CD4-positive, alpha-beta T cell treated with Interferon alpha-2 for 1 hour (primary cell): ENCODE measurements at regions not wholly inside any gene's neighbourhood (a gene's known extent, or its start where the extent isn't known, plus 50 kb on each side); places are given as distances from the start of the nearest gene placed in this dataset.

Experiments used
- DNase-seq, 2 donors: peaks; one replicate each; pipeline ENCODE4 v3.0.0-alpha.2; 2020 to 2022

DNA sequence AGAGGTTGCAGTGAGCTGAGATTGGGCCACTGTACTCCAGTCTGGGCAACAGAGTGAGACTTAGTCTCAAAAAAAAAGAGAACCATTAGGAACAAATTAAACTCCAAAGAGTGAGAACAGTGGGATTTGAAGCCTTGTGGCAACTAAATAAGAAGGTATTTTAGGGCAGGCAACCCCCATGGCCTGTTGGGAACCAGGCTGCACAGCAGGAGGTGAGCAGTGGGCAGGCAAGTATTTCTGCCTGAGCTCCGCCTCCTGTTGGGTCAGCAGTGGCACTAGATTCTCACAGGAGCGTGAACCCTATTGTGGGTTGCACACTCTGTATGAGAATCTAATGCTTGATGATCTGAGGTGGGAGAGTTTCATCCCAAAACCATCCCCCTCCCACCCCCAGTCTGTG is 57.6 kb upstream of the MED9 start:
- no peak for DNase-seq

- DNase-seq = no peak
Measured at GRCh38 chr17:17419631-17420030, 57.2 kb upstream of the MED9 start.

GRCh38 chr17:17420082-17420481 is 56.7 kb upstream of the MED9 start:
- DNase-seq = no peak

DNA sequence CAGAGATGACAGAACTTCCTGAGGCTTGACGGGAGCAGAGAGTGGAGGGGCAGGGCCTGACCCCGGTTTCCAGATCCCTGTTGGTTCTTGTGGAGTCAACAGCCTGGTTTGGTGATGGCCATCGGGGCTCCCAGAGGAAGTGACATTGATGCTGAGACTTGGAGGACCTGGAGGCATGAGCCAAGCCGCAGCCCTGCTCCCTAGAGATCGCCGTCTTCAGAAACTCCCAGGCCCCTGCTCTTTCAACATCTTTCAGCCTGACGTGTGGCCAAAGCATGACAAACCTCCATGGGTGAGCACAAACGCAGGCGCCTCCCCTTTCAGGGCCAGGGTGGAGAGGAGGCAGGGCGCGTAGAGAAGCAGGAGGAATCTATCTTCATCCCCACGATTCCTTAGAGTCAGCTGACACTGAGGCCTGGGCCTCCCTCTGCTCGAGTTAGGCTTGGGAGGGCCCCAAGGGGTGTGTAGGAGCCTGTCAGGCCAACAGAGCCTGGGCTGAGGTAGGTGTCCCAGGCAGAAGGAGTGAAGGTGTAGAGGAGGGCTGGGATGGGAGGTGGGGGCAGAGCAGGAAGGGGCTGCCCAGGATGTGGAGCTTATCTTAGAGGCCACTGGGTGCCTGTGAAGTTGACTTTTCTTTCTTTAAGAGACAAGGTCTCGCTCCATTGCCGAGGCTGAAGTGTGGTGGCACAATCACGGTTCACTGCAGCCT is 56.1 kb upstream of the MED9 start:
- DNase-seq = no peak

DNA sequence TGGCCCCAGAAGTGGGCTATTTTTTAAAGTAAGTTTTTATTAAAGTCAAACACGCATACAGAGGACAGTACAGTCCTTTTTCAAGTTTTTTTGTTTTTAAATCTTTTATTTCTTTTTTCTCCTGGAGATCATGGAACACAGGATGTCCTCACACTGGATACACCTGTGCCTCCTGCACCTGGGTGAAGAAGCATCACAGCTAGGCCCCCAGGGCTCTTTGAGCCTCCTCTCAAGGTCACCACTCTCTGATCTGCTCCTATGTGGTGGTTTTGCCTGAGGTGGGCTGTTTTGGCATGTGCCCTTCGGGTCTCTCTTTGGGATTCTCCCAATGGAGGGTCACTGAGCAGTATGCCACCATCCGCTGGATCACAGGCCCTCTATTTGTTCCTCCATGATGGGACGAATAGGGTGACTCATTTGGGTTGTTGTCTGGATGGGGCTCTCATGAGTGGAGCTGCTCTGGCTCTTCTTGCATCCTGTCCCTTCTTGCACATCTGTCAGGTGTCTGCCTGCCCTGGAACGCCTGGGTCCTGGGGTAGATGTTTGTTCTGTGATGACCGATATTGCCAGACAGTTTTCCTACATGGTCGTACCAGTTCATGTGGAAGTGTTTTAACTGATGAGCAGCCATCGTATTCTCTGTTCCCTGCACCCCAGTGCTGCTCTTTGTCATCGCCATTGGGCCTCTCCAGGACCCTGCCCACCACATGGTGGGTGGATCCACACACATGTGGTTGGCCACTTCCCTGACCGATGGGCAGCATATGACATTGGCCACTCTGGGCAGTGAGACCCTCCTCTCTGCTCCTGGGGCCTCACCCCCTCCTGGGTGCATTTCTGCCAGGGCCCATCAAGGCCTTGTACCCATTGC is 55.2 kb upstream of the MED9 start:
- DNase-seq = no peak

GRCh38 chr17:17422217-17422610 is 54.6 kb upstream of the MED9 start:
- no peak for DNase-seq

DNA sequence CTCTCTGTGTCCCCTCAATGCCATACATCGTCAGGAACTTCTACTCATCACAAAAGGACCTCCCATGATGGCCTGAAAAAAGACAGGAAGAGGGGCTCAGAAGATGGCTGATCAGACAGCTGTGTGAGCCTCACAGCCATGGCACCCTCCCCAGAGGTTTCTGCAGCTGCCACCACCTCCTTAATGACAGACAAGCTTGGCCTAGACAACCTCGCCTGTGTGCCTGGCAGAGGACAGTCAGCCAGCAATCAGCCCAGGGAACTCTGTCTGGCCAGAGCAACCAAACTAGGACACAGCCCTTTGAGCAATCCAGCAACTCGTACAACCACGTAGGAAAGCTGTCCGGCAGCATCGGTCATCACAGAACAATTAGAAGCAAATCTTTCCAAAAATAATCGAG is 54.2 kb upstream of the MED9 start:
- DNase-seq = no peak

DNA sequence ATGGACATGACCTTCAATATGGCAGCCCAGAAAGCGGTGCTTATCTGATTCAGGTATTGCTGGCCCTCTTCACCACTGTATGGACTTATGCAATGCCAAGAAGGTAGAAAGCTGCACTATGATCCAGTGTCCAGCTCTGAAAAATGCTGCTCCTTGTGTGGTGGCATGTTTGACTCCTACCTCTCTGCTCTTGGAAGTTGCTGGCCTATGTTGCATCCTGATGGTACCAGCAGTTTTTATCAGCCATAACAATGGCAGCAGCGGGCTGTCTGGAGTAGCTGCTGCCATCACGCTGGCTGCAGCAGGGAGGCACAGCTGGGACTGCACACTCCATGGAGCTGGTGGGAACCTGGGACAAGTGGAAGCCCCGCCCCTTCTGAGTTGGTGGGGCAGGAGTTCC is 53.1 kb upstream of the MED9 start:
- no peak for DNase-seq

DNA sequence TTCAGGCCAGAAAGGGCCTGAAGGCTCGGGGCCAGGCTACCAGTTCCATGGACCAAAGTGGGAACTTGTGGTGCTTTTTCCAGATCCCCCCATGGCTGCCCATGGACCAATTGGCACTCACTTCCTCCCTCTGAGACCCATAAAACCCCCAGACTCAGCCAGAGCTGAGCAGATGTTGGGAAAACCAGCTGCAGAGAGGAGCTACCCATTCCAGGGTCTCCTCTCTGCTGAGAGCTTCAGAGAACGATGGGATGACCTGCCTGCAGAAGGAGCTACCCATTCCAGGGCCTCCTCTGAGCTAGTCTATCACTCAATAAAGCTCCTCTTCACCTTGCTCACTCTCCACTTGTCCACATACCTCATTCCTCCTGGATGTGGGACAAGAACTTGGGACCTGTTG is 52.2 kb upstream of the MED9 start:
- DNase-seq = no peak

- DNase-seq = no peak
Measured at GRCh38 chr17:17425005-17425404, 51.8 kb upstream of the MED9 start.

DNA sequence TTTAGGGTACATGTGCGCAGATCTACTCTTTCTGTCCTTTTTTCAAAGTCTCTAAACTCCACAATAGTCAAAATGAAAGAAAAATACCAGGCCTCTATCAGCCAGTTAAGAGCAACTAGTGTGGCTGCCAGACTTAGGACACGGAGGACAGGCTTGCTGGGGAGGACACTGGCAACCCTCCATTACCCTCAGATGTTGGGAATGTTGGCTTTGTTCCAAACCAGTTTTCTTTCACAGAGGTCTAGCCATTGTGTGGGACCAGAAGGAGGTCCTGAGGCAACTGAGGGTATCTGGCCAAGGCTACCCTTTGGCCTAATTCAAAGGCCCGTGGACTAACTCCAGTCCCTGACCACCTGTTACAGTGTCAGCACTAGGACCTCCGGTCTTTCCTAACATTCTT is 51.2 kb upstream of the MED9 start:
- DNase-seq = no peak

DNA sequence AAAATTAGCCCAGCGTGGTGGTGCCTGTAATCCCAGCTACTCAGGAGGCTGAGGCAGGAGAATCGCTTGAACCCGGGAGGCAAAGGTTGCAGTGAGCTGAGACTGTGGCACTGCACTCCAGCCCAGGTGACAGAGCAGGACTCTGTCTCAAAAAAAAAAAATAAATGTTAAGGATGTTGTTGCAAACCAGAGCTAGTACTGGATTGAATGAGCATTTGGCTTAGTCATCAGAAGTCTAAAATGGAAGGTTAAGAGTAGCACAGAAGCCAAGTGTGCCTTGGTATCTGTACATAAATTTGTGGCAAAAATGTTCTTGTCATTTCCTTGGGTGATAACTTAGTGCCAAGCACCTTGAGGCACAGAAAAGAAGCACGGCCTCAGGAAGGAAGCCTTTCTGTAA is 50.6 kb upstream of the MED9 start:
- DNase-seq = no peak
